Stomach (tissue), 4 donors: ENCODE measurements at regions not wholly inside any gene's neighbourhood (a gene's known extent, or its start where the extent isn't known, plus 50 kb on each side); places are given as distances from the start of the nearest gene placed in this dataset.

Source experiments
- CTCF ChIP-seq, 7 experiments: fragments of 450-650 bp in 4 of 7; fragments of 200-600 bp in 3 of 7; sonication (generic) in 3 of 7; IDR thresholded peaks; one replicate each; pipeline ENCODE4 v1.5.1; 2016 to 2019; ENCODE audit warnings: antibody characterized with exemption in 7 of 7, control low read depth in 2 of 7, mild to moderate bottlenecking in 1 of 7
- POLR2A ChIP-seq, 4 donors: fragments of 450-650 bp; IDR thresholded peaks; one replicate each; pipeline ENCODE4 v1.6.1; 2016; ENCODE audit warnings: antibody characterized with exemption in 4 of 4, control low read depth in 2 of 4, mild to moderate bottlenecking in 1 of 4, moderate library complexity in 1 of 4

- TF ChIP-seq CTCF (IDR thresholded peaks at IDR 0.05) (no peak), POLR2A (IDR thresholded peaks at IDR 0.05) (no peak)
Measured at GRCh38 chr2:142599504-142599903, 278.0 kb upstream of the KYNU start.
